Liver (tissue), 8 donors: ENCODE measurements at regions not wholly inside any gene's neighbourhood (a gene's known extent, or its start where the extent isn't known, plus 50 kb on each side); places are given as distances from the start of the nearest gene placed in this dataset.

Experiments
- DNase-seq: peaks from one replicate; pipeline ENCODE4 v3.0.0-alpha.2; 2017; ENCODE audit warnings: low spot score
- H3K27ac ChIP-seq, 2 donors: one replicate each; pipeline ENCODE4 v1.7.0; 2013; ENCODE audit warnings: inconsistent platforms in 2 of 2, low read length in 2 of 2, control low read depth in 1 of 2, low read depth in 1 of 2, mild to moderate bottlenecking in 1 of 2
- H3K27me3 ChIP-seq, 4 donors: one replicate each; pipeline versions ENCODE4 v1.6.1 to v1.7.0; 2013; ENCODE audit warnings: low read length in 3 of 4, inconsistent platforms in 1 of 4, mild to moderate bottlenecking in 1 of 4, moderate library complexity in 1 of 4; ENCODE audit not compliant: control insufficient read depth in 4 of 4, insufficient read depth in 4 of 4
- H3K36me3 ChIP-seq, 4 donors: one replicate each; pipeline versions ENCODE4 v1.6.1 to v1.7.0; 2013; ENCODE audit warnings: low read length in 3 of 4, mild to moderate bottlenecking in 3 of 4, low read depth in 1 of 4, moderate library complexity in 1 of 4; ENCODE audit not compliant: control insufficient read depth in 4 of 4, insufficient read depth in 3 of 4
- H3K4me1 ChIP-seq, 4 donors: one replicate each; pipeline versions ENCODE4 v1.6.1 to v1.7.0; 2013; ENCODE audit warnings: low read length in 3 of 4, mild to moderate bottlenecking in 3 of 4, moderate library complexity in 1 of 4; ENCODE audit not compliant: control insufficient read depth in 4 of 4, insufficient read depth in 4 of 4
- H3K4me3 ChIP-seq, 3 donors: one replicate each; pipeline versions ENCODE4 v1.6.1 to v1.7.0; 2013; ENCODE audit warnings: low read length in 3 of 3, control low read depth in 1 of 3, low read depth in 1 of 3, mild to moderate bottlenecking in 1 of 3
- H3K9ac ChIP-seq, 2 donors: one replicate each; pipeline ENCODE4 v1.7.0; 2013; ENCODE audit warnings: low read length in 2 of 2, mild to moderate bottlenecking in 2 of 2, moderate library complexity in 2 of 2, control low read depth in 1 of 2, low read depth in 1 of 2
- H3K9me3 ChIP-seq, 4 donors: one replicate each; pipeline versions ENCODE4 v1.6.1 to v1.7.0; 2013; ENCODE audit warnings: low read length in 3 of 4; ENCODE audit not compliant: control insufficient read depth in 4 of 4
- EGR1 ChIP-seq, 2 donors: IDR thresholded peaks; 2 replicates each; pipeline ENCODE4 v1.6.1; 2016 to 2018; ENCODE audit warnings: antibody characterized with exemption in 2 of 2, low read depth in 2 of 2
- FOXA1 ChIP-seq: IDR thresholded peaks from 2 replicates; pipeline ENCODE4 v1.6.1; 2016; ENCODE audit warnings: antibody characterized with exemption
- GABPA ChIP-seq, 2 donors: IDR thresholded peaks in 1 of 2; conservative IDR thresholded peaks in 1 of 2; 2 replicates each; pipeline ENCODE4 v1.6.1; 2016; ENCODE audit warnings: antibody characterized with exemption in 2 of 2, mild to moderate bottlenecking in 1 of 2, moderate library complexity in 1 of 2
- HNF4A ChIP-seq, 2 donors: conservative IDR thresholded peaks; 2 replicates each; pipeline ENCODE4 v1.6.1; 2016; ENCODE audit warnings: antibody characterized with exemption in 2 of 2, mild to moderate bottlenecking in 2 of 2
- HNF4G ChIP-seq: IDR thresholded peaks from 2 replicates; pipeline ENCODE4 v1.6.1; 2016; ENCODE audit warnings: antibody characterized with exemption
- JUND ChIP-seq, 2 donors: IDR thresholded peaks; 2 replicates each; pipeline ENCODE4 v1.6.1; 2016; ENCODE audit warnings: antibody characterized with exemption in 2 of 2
- RAD21 ChIP-seq, 2 donors: IDR thresholded peaks; 2 replicates each; pipeline ENCODE4 v1.6.1; 2016; ENCODE audit warnings: antibody characterized with exemption in 2 of 2, mild to moderate bottlenecking in 2 of 2
- RXRA ChIP-seq, 2 donors: IDR thresholded peaks; 2 replicates each; pipeline ENCODE4 v1.6.1; 2017 to 2018; ENCODE audit warnings: antibody characterized with exemption in 2 of 2, mild to moderate bottlenecking in 1 of 2
- SP1 ChIP-seq: IDR thresholded peaks from 2 replicates; pipeline ENCODE4 v1.6.1; 2018; ENCODE audit warnings: antibody characterized with exemption, mild to moderate bottlenecking
- TAF1 ChIP-seq: conservative IDR thresholded peaks from 2 replicates; pipeline ENCODE4 v1.6.1; 2016; ENCODE audit warnings: antibody characterized with exemption, mild to moderate bottlenecking
- YY1 ChIP-seq: IDR thresholded peaks from 2 replicates; pipeline ENCODE4 v1.6.1; 2016; ENCODE audit warnings: antibody characterized with exemption, mild to moderate bottlenecking
- WGBS: extraction: QIAGEN DNeasy Blood & Tissue Kit; methylation state at CpG from one replicate; pipeline ENCODE4 v1.1.7; 2013; 5-methylcytosine and 5-hydroxymethylcytosine counted together
- TF ChIP-seq, protein P1 (sequence below): fragments of 150-350 bp; IDR thresholded peaks from 2 replicates; pipeline ENCODE4 v1.5.1; 2017; ENCODE audit warnings: improper control_type of control experiment, low read depth, low read length; ENCODE audit not compliant: missing input control
- TF ChIP-seq, protein P2 (sequence below): IDR thresholded peaks from 2 replicates; pipeline ENCODE4 v1.6.1; 2016; ENCODE audit warnings: antibody characterized with exemption
- TF ChIP-seq, protein P3 (sequence below): IDR thresholded peaks from 2 replicates; pipeline ENCODE4 v1.6.1; 2016; ENCODE audit warnings: antibody characterized with exemption
- TF ChIP-seq, protein P4 (sequence below): IDR thresholded peaks from 2 replicates; pipeline ENCODE4 v1.6.1; 2016; ENCODE audit warnings: antibody characterized with exemption, mild to moderate bottlenecking
- donor health status: healthy.
- donor health status: healthy.
- donor health status: healthy.
- donor health status: healthy.
- donor health status: healthy.

DNA sequence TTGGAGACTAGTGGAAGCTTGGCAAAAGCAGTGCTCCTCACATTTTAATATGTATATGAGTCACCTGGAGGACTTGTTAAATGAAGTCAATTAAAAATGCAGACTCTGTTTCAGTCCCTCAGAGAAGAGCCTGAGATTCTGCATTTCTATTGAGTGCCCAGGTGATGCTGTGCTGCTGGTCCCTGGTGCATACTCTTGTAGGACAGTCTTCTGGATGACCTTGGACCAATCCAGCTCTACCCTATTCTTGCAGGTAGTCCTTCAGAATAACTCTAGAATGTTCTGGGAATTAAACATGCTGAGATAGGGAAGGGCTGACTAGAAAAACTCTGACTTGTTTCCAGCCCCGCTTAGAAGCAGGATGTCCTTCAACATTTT, 115.9 kb downstream of the CASP12 start (continued):
- TF ChIP-seq, protein P1, sequence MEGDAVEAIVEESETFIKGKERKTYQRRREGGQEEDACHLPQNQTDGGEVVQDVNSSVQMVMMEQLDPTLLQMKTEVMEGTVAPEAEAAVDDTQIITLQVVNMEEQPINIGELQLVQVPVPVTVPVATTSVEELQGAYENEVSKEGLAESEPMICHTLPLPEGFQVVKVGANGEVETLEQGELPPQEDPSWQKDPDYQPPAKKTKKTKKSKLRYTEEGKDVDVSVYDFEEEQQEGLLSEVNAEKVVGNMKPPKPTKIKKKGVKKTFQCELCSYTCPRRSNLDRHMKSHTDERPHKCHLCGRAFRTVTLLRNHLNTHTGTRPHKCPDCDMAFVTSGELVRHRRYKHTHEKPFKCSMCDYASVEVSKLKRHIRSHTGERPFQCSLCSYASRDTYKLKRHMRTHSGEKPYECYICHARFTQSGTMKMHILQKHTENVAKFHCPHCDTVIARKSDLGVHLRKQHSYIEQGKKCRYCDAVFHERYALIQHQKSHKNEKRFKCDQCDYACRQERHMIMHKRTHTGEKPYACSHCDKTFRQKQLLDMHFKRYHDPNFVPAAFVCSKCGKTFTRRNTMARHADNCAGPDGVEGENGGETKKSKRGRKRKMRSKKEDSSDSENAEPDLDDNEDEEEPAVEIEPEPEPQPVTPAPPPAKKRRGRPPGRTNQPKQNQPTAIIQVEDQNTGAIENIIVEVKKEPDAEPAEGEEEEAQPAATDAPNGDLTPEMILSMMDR, result no peak
- no peak for TF ChIP-seq JUND (IDR thresholded peaks at IDR 0.05)
- no peak for TF ChIP-seq EGR1 (IDR thresholded peaks at IDR 0.05; ENCODE audit: low read depth in 2 of 2)

DNA sequence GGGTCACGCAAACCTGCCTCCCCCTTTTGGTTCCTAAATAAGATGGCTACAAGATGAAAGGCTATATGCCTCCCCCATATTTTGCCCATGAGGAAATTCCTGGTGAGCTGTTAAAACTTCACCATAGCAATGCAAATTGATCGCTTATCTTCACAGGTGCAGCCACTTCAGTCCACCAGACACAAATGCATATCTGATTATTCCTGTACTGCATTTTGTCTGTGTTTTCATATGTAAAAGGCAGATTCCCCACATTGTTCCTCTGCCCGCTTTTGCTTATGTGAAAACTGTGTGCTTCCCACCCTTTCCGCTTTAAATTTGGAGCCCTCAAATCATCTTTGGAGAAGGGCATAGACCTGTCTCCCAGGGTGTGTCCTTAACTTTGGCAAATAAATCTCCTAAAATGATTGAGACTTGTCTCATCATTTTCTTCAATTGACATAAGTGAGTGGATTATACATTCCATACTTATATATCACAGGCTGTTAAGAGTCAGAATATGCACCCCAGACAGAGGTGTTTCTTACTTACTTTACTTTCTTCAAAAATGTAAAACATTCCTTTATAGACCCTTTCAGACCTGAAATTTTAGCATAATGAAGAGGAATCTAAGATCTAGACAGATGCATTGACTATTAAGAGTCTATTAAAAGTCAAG, 116.4 kb downstream of the CASP12 start:
- 74% methylated on average over 4 of the region's 4 CpGs for WGBS
- TF ChIP-seq JUND (IDR thresholded peaks at IDR 0.05) (no peak), TAF1 (no peak), GABPA (IDR thresholded peaks at IDR 0.05 in 1 of 2, conservative IDR thresholded peaks at IDR 0.05 in 1 of 2) (no peak), FOXA1 (no peak), EGR1 (IDR thresholded peaks at IDR 0.05; ENCODE audit: low read depth in 2 of 2) (no peak), RXRA (IDR thresholded peaks at IDR 0.05) (no peak), HNF4G (no peak), RAD21 (IDR thresholded peaks at IDR 0.05) (no peak), SP1 (no peak), HNF4A (conservative IDR thresholded peaks at IDR 0.05) (no peak), YY1 (no peak)
- TF ChIP-seq, protein P2, sequence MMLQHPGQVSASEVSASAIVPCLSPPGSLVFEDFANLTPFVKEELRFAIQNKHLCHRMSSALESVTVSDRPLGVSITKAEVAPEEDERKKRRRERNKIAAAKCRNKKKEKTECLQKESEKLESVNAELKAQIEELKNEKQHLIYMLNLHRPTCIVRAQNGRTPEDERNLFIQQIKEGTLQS, result no peak
- TF ChIP-seq, protein P1, result no peak
- TF ChIP-seq, protein P3, sequence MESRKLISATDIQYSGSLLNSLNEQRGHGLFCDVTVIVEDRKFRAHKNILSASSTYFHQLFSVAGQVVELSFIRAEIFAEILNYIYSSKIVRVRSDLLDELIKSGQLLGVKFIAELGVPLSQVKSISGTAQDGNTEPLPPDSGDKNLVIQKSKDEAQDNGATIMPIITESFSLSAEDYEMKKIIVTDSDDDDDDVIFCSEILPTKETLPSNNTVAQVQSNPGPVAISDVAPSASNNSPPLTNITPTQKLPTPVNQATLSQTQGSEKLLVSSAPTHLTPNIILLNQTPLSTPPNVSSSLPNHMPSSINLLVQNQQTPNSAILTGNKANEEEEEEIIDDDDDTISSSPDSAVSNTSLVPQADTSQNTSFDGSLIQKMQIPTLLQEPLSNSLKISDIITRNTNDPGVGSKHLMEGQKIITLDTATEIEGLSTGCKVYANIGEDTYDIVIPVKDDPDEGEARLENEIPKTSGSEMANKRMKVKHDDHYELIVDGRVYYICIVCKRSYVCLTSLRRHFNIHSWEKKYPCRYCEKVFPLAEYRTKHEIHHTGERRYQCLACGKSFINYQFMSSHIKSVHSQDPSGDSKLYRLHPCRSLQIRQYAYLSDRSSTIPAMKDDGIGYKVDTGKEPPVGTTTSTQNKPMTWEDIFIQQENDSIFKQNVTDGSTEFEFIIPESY, result no peak
- TF ChIP-seq, protein P4, sequence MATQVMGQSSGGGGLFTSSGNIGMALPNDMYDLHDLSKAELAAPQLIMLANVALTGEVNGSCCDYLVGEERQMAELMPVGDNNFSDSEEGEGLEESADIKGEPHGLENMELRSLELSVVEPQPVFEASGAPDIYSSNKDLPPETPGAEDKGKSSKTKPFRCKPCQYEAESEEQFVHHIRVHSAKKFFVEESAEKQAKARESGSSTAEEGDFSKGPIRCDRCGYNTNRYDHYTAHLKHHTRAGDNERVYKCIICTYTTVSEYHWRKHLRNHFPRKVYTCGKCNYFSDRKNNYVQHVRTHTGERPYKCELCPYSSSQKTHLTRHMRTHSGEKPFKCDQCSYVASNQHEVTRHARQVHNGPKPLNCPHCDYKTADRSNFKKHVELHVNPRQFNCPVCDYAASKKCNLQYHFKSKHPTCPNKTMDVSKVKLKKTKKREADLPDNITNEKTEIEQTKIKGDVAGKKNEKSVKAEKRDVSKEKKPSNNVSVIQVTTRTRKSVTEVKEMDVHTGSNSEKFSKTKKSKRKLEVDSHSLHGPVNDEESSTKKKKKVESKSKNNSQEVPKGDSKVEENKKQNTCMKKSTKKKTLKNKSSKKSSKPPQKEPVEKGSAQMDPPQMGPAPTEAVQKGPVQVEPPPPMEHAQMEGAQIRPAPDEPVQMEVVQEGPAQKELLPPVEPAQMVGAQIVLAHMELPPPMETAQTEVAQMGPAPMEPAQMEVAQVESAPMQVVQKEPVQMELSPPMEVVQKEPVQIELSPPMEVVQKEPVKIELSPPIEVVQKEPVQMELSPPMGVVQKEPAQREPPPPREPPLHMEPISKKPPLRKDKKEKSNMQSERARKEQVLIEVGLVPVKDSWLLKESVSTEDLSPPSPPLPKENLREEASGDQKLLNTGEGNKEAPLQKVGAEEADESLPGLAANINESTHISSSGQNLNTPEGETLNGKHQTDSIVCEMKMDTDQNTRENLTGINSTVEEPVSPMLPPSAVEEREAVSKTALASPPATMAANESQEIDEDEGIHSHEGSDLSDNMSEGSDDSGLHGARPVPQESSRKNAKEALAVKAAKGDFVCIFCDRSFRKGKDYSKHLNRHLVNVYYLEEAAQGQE, result no peak
- Histone ChIP-seq H3K9ac (no peak overlapping the region), H3K9me3 (no peaks in the 10 kb centered on the region), H3K27ac (no peak overlapping the region), H3K4me3 (no peak overlapping the region), H3K36me3 (no peaks in the 10 kb centered on the region), H3K4me1 (no peaks in the 10 kb centered on the region), H3K27me3 (no peaks in the 10 kb centered on the region)
- DNase-seq, result no peak
